Suprapubic skin (tissue), 3 donors: ENCODE measurements at regions not wholly inside any gene's neighbourhood (a gene's known extent, or its start where the extent isn't known, plus 50 kb on each side); places are given as distances from the start of the nearest gene placed in this dataset.

ENCODE experiments used
- CTCF ChIP-seq, 2 donors: fragments of 200-600 bp in 1 of 2; fragments of 450-650 bp in 1 of 2; sonication (generic) in 1 of 2; IDR thresholded peaks; one replicate each; pipeline ENCODE4 v1.5.1; 2016 to 2019; ENCODE audit warnings: antibody characterized with exemption in 2 of 2, mild to moderate bottlenecking in 1 of 2, moderate library complexity in 1 of 2
- POLR2A ChIP-seq, 2 donors: fragments of 450-650 bp; IDR thresholded peaks; one replicate each; pipeline ENCODE4 v1.6.1; 2017; ENCODE audit warnings: antibody characterized with exemption in 2 of 2, mild to moderate bottlenecking in 2 of 2, moderate library complexity in 2 of 2

- TF ChIP-seq POLR2A (IDR thresholded peaks at IDR 0.05), result no peak
- TF ChIP-seq CTCF (IDR thresholded peaks at IDR 0.05), result no peak
These were observed 366.4 kb upstream of the ERCC4 start for GRCh38 chr16:13553453-13553985.
